ENCODE measurements at regions not wholly inside any gene's neighbourhood (a gene's known extent, or its start where the extent isn't known, plus 50 kb on each side); places are given as distances from the start of the nearest gene placed in this dataset.

- H3K4me3 ChIP-seq (ENCODE audit: low read depth, low read length) = no peak overlapping the region
- DNase-seq (ENCODE audit: low read depth) = no peak
- TF ChIP-seq CTCF (conservative IDR thresholded peaks at IDR 0.05; ENCODE audit: low read depth, low read length) = no peak
Observed at GRCh38 chr2:123463886-123464285, 561.2 kb upstream of the CNTNAP5 start.

GRCh38 chr2:123468071-123468470 lies 557.0 kb upstream of the CNTNAP5 start:
- DNase-seq (ENCODE audit: low read depth) = no peak
- no peak for TF ChIP-seq CTCF (conservative IDR thresholded peaks at IDR 0.05; ENCODE audit: low read depth, low read length)

GRCh38 chr2:123481406-123481805 lies 543.7 kb upstream of the CNTNAP5 start:
- H3K4me3 ChIP-seq (ENCODE audit: low read depth, low read length) = no peak overlapping the region
- TF ChIP-seq CTCF (conservative IDR thresholded peaks at IDR 0.05; ENCODE audit: low read depth, low read length) = no peak
- DNase-seq (ENCODE audit: low read depth) = no peak

More at GRCh38 chr2:123468071-123468470, 557.0 kb upstream of the CNTNAP5 start:
- no peak overlapping the region for H3K4me3 ChIP-seq (ENCODE audit: low read depth, low read length)

- DNase-seq (ENCODE audit: low read depth) = no peak
- TF ChIP-seq CTCF (conservative IDR thresholded peaks at IDR 0.05; ENCODE audit: low read depth, low read length) = no peak
- H3K4me3 ChIP-seq (ENCODE audit: low read depth, low read length) = no peak overlapping the region
Observed at GRCh38 chr2:123485056-123485455, 540.0 kb upstream of the CNTNAP5 start.

GRCh38 chr2:123493687-123494086 lies 531.4 kb upstream of the CNTNAP5 start:
- TF ChIP-seq CTCF (conservative IDR thresholded peaks at IDR 0.05; ENCODE audit: low read depth, low read length) = no peak
- DNase-seq (ENCODE audit: low read depth) = no peak
- no peak overlapping the region for H3K4me3 ChIP-seq (ENCODE audit: low read depth, low read length)

GRCh38 chr2:123495241-123495640 lies 529.8 kb upstream of the CNTNAP5 start:
- TF ChIP-seq CTCF (conservative IDR thresholded peaks at IDR 0.05; ENCODE audit: low read depth, low read length) = no peak
- no peak overlapping the region for H3K4me3 ChIP-seq (ENCODE audit: low read depth, low read length)
- DNase-seq (ENCODE audit: low read depth) = no peak

GRCh38 chr2:123500346-123500745 lies 524.7 kb upstream of the CNTNAP5 start:
- H3K4me3 ChIP-seq (ENCODE audit: low read depth, low read length) = no peak overlapping the region
- DNase-seq (ENCODE audit: low read depth) = no peak
- no peak for TF ChIP-seq CTCF (conservative IDR thresholded peaks at IDR 0.05; ENCODE audit: low read depth, low read length)

All from choroid plexus epithelial cell (primary cell).